ENCODE measurements at regions not wholly inside any gene's neighbourhood (a gene's known extent, or its start where the extent isn't known, plus 50 kb on each side); places are given as distances from the start of the nearest gene placed in this dataset.
"Not testable (repeated sequence)": the region's sequence is repeated elsewhere in the genome, so short reads cannot be mapped to it uniquely, and the experiment has no call there.

- DNase-seq (ENCODE audit: insufficient read length, low spot score) (no peak), FAIRE-seq (no peak)
- TF ChIP-seq PAX5 (IDR thresholded peaks at IDR 0.05; ENCODE audit: insufficient read depth, low read length, severe bottlenecking) (no peak), TAF1 (IDR thresholded peaks at IDR 0.05; ENCODE audit: low read depth, low read length) (no peak), POLR2A (IDR thresholded peaks at IDR 0.05; ENCODE audit: low read depth, low read length) (no peak), POLR2AphosphoS5 (IDR thresholded peaks at IDR 0.05; ENCODE audit: low read depth, low read length) (no peak), SPI1 (IDR thresholded peaks at IDR 0.05; ENCODE audit: low read depth, low read length) (no peak), POU2F2 (IDR thresholded peaks at IDR 0.05; ENCODE audit: low read depth, low read length) (no peak)
Observed at GRCh38 chr6:27143474-27144026, 104.0 kb upstream of the PRSS16 start.

- DNase-seq (ENCODE audit: insufficient read length, low spot score) (no peak), FAIRE-seq (no peak)
- TF ChIP-seq TAF1 (IDR thresholded peaks at IDR 0.05; ENCODE audit: low read depth, low read length) (no peak), SPI1 (IDR thresholded peaks at IDR 0.05; ENCODE audit: low read depth, low read length) (no peak), POLR2A (IDR thresholded peaks at IDR 0.05; ENCODE audit: low read depth, low read length) (no peak), PAX5 (IDR thresholded peaks at IDR 0.05; ENCODE audit: insufficient read depth, low read length, severe bottlenecking) (no peak), POU2F2 (IDR thresholded peaks at IDR 0.05; ENCODE audit: low read depth, low read length) (no peak), POLR2AphosphoS5 (IDR thresholded peaks at IDR 0.05; ENCODE audit: low read depth, low read length) (no peak)
Observed at GRCh38 chr6:27144740-27145079, 102.8 kb upstream of the PRSS16 start.

DNA sequence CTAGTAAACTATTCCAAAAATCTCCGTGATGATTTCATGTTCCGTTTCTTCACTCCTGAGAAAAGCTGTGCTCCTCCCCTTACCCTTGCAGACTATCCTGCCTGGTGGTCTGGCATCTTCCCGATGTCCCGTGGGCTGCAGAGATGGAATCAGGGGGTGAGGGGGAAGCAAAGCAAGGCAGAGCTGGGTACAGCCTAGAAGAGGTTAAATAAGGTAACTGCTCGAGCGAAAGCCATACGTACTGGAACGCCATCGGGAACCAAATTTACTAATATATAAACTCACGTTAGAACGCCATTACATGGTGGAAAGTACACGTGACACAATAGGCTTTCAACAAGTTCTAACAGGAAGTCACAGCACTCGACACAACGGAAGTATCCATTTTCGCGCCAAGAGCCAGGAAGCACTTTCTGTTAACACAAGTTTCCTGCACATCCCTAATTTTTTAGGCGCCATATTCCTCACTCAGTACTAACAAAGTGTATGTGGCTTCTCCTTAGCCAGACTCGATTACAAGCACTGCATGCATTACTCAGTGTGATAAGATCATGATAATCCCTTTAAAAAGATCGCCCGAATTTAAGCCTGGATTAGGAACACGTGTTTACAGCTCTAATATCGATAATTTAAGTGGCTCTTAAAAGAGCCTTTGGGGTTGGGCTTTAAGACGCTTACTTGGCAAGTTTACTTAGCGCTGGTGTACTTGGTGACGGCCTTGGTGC is 101.6 kb upstream of the PRSS16 start:
- FAIRE-seq (no peak), DNase-seq (ENCODE audit: insufficient read length, low spot score) (no peak)
- peak; percentile 63 for TF ChIP-seq SPI1 (IDR thresholded peaks at IDR 0.05; ENCODE audit: low read depth, low read length)
- no peak for TF ChIP-seq PAX5 (IDR thresholded peaks at IDR 0.05; ENCODE audit: insufficient read depth, low read length, severe bottlenecking)
- TF ChIP-seq POLR2A (IDR thresholded peaks at IDR 0.05; ENCODE audit: low read depth, low read length), result peak; percentile 98
- TF ChIP-seq POLR2AphosphoS5 (IDR thresholded peaks at IDR 0.05; ENCODE audit: low read depth, low read length), result peak; percentile 97
- TF ChIP-seq TAF1 (IDR thresholded peaks at IDR 0.05; ENCODE audit: low read depth, low read length), result peak; percentile 58; the same call in 1 of the 2 replicates
- no peak for TF ChIP-seq POU2F2 (IDR thresholded peaks at IDR 0.05; ENCODE audit: low read depth, low read length)

GRCh38 chr6:27146456-27146705 is 101.1 kb upstream of the PRSS16 start:
- FAIRE-seq; DNase-seq (ENCODE audit: insufficient read length, low spot score): not testable (repeated sequence)
- TF ChIP-seq POLR2AphosphoS5 (IDR thresholded peaks at IDR 0.05; ENCODE audit: low read depth, low read length) (0 out of 2 replicates have a peak, but pooled peaks have one; percentile 85), POLR2A (IDR thresholded peaks at IDR 0.05; ENCODE audit: low read depth, low read length) (peak; percentile 91; the same call in 1 of the 2 replicates)

GRCh38 chr6:27146706-27147505 is 100.6 kb upstream of the PRSS16 start:
- FAIRE-seq, result peak; percentile 95
- TF ChIP-seq TAF1 (IDR thresholded peaks at IDR 0.05; ENCODE audit: low read depth, low read length) (peak; percentile 94), POU2F2 (IDR thresholded peaks at IDR 0.05; ENCODE audit: low read depth, low read length) (peak; percentile 97), SPI1 (IDR thresholded peaks at IDR 0.05; ENCODE audit: low read depth, low read length) (peak; percentile 54), POLR2A (IDR thresholded peaks at IDR 0.05; ENCODE audit: low read depth, low read length) (peak; percentile 96), POLR2AphosphoS5 (IDR thresholded peaks at IDR 0.05; ENCODE audit: low read depth, low read length) (peak; percentile 91), PAX5 (IDR thresholded peaks at IDR 0.05; ENCODE audit: insufficient read depth, low read length, severe bottlenecking) (no peak)

DNA sequence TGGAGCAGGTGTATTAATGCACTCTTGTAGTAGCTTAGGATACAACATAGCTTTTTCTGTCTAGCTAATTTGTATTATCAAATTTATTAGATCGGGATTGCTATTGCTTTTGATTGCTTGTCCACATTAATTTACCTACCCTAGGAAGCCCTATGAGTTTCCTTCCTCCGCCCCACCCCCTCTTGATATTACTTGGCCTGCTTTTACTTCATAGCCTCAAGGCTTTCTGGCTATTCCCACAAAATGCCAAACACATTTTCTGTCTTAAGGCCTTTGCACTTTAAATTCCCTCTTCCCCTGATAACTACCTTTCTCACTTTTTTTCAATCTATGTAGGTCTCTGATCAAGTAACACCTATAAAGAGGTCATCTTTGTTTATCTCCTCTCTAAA is 99.1 kb upstream of the PRSS16 start:
- no peak for TF ChIP-seq POLR2A (IDR thresholded peaks at IDR 0.05; ENCODE audit: low read depth, low read length)
- TF ChIP-seq TAF1 (IDR thresholded peaks at IDR 0.05; ENCODE audit: low read depth, low read length), result no peak
- TF ChIP-seq POU2F2 (IDR thresholded peaks at IDR 0.05; ENCODE audit: low read depth, low read length), result no peak
- no peak for TF ChIP-seq PAX5 (IDR thresholded peaks at IDR 0.05; ENCODE audit: insufficient read depth, low read length, severe bottlenecking)
- no peak for TF ChIP-seq SPI1 (IDR thresholded peaks at IDR 0.05; ENCODE audit: low read depth, low read length)
- no peak for TF ChIP-seq POLR2AphosphoS5 (IDR thresholded peaks at IDR 0.05; ENCODE audit: low read depth, low read length)
- FAIRE-seq (no peak), DNase-seq (ENCODE audit: insufficient read length, low spot score) (no peak)

More at GRCh38 chr6:27146706-27147505, 100.6 kb upstream of the PRSS16 start:
- no peak for DNase-seq (ENCODE audit: insufficient read length, low spot score)

DNA sequence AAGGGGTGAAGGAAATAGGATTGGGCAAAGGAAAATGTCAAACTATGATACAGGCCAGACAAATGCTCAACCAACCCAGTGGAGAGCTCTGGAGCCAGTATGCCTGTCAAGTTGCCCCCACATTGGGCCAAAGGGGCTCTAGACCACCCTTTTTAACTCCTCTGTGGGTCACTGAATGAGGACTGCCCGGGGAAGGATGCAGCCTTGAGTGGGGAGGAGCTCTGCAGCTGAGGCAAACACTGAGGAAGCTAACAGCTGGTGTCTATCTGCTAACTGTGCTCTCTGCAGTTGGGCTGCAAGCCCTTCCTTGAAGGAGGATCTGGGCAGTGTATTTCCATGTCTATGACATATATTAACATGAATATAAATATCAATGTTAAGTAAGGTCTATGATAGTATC is 98.4 kb upstream of the PRSS16 start:
- DNase-seq (ENCODE audit: insufficient read length, low spot score), result no peak
- no peak for FAIRE-seq
- TF ChIP-seq POLR2A (IDR thresholded peaks at IDR 0.05; ENCODE audit: low read depth, low read length) (no peak), SPI1 (IDR thresholded peaks at IDR 0.05; ENCODE audit: low read depth, low read length) (no peak), PAX5 (IDR thresholded peaks at IDR 0.05; ENCODE audit: insufficient read depth, low read length, severe bottlenecking) (no peak)

DNA sequence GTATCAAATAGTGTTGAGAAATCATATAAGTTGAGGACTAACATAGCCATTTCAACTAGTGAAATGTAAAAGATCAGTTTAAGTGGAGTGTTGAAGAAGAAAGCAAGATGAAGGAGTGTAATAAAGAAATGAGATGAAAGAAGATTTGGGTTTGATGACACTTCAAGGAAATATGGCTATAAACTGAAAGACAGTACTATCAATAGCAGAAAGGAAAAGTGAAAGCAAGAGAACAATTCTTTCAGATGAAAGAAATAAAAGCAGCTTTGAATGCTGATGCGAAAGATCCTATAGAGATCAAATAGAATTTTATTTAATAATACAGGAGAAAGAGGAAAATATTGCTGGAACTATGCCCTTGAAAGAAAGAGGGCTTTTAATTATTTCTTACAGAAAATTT is 92.8 kb upstream of the PRSS16 start:
- no peak for DNase-seq (ENCODE audit: insufficient read length, low spot score)
- TF ChIP-seq PAX5 (IDR thresholded peaks at IDR 0.05; ENCODE audit: insufficient read depth, low read length, severe bottlenecking) (no peak), POLR2AphosphoS5 (IDR thresholded peaks at IDR 0.05; ENCODE audit: low read depth, low read length) (no peak), POLR2A (IDR thresholded peaks at IDR 0.05; ENCODE audit: low read depth, low read length) (no peak), TAF1 (IDR thresholded peaks at IDR 0.05; ENCODE audit: low read depth, low read length) (no peak), POU2F2 (IDR thresholded peaks at IDR 0.05; ENCODE audit: low read depth, low read length) (no peak), SPI1 (IDR thresholded peaks at IDR 0.05; ENCODE audit: low read depth, low read length) (no peak)
- no peak for FAIRE-seq

DNA sequence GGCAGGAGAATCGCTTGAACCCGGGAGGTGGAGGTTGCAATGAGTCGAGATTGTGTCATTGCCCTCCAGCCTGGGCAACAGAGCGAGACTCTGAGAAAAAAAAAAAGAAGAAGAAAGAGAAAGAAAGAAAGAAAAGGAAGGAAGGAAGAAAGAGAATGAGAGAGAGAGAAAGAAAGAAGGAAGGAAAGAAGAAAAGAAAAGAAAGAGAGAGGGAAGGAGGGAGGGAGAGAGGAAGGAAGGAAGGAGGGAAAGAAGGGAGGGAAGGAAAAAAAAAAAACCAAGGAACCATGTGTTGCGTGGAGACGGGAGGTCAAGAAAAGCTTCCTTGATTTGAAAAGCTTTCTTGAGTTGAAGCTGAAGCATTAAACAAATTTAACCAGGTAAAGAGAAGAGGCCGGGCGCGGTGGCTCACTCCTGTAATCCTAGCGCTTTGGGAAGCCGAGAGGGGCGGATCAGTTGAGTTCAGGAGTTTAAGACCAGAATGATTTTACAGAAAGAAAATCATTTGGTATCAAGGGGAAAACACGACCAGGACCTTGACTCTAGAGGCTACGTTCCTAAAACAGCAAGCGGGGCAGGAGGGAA is 90.5 kb upstream of the PRSS16 start:
- DNase-seq (ENCODE audit: insufficient read length, low spot score), result no peak
- FAIRE-seq, result no peak
- TF ChIP-seq POLR2A (IDR thresholded peaks at IDR 0.05; ENCODE audit: low read depth, low read length) (no peak), TAF1 (IDR thresholded peaks at IDR 0.05; ENCODE audit: low read depth, low read length) (no peak), POU2F2 (IDR thresholded peaks at IDR 0.05; ENCODE audit: low read depth, low read length) (no peak), SPI1 (IDR thresholded peaks at IDR 0.05; ENCODE audit: low read depth, low read length) (no peak), POLR2AphosphoS5 (IDR thresholded peaks at IDR 0.05; ENCODE audit: low read depth, low read length) (no peak), PAX5 (IDR thresholded peaks at IDR 0.05; ENCODE audit: insufficient read depth, low read length, severe bottlenecking) (no peak)

Data from GM12891 (cell line).